B cell (primary cell): ENCODE measurements at regions not wholly inside any gene's neighbourhood (a gene's known extent, or its start where the extent isn't known, plus 50 kb on each side); places are given as distances from the start of the nearest gene placed in this dataset.

Experiments used
- CTCF ChIP-seq: fragments of 200-600 bp; IDR thresholded peaks from one replicate; pipeline ENCODE4 v1.8.0; 2022; ENCODE audit warnings: antibody characterized with exemption, mild to moderate bottlenecking
- EZH2 ChIP-seq: IDR thresholded peaks from 2 replicates; pipeline ENCODE4 v1.6.1; 2012; ENCODE audit warnings: borderline replicate concordance, low read depth, mild to moderate bottlenecking, moderate library complexity, low read length; ENCODE audit not compliant: insufficient read depth, poor library complexity, severe bottlenecking

- TF ChIP-seq CTCF, result no peak
- TF ChIP-seq EZH2, result no peak
Observed at GRCh38 chr17:79203016-79203415, 128.4 kb downstream of the ENGASE start.
